ENCODE measurements at regions not wholly inside any gene's neighbourhood (a gene's known extent, or its start where the extent isn't known, plus 50 kb on each side); places are given as distances from the start of the nearest gene placed in this dataset.

- TF ChIP-seq POLR2A (IDR thresholded peaks at IDR 0.05) (no peak), CTCF (IDR thresholded peaks at IDR 0.05) (no peak)
Observed at GRCh38 chr9:30967476-30967875, 1417.0 kb upstream of the ACO1 start.
